HepG2 (cell line): ENCODE measurements at regions not wholly inside any gene's neighbourhood (a gene's known extent, or its start where the extent isn't known, plus 50 kb on each side); places are given as distances from the start of the nearest gene placed in this dataset.

Experiments used
- ATAC-seq: fragments of 200-7000 bp; cut with Tn5 transposase; 3 replicates; pipeline ENCODE4 v1.9.1; 2020; ENCODE audit warnings: mild to moderate bottlenecking, moderate library complexity
- BruUV-seq: library from RNA; stranded (reverse); fragments of 400-500 nt; replicated peaks from 2 replicates; lab custom pipeline; 2021; lab: Mats Ljungman, UMichigan
- CTCF ChIA-PET: fragments of 300-600 bp; formaldehyde crosslinking; extraction: SDS; loops from one replicate; lab custom pipeline; 2021; ENCODE audit warnings: low total read pairs, inconsistent platforms, low intra/inter-chr PET ratio; lab: Yijun Ruan, JAX
- POLR2A ChIA-PET: fragments of 350-600 bp; sonication (Branson Sonifier 250); formaldehyde crosslinking; loops from one replicate; lab custom pipeline; 2020; ENCODE audit warnings: antibody characterized with exemption, inconsistent platforms; lab: Yijun Ruan, JAX
- DNase-seq: peaks from one replicate; pipeline ENCODE4 v3.0.0-alpha.2; 2015; ENCODE audit warnings: low spot score
- FAIRE-seq: peaks from 3 replicates; lab custom pipeline; 2011; peaks lifted over from hg19 to GRCh38; lab: Jason Lieb, UNC
- H2AFZ ChIP-seq: one replicate; pipeline ENCODE4 v1.6.1; 2011; ENCODE audit warnings: low read length, inconsistent platforms
- H3K27ac ChIP-seq: fragments of 300-600 bp; 3 replicates; pipeline ENCODE4 v1.8.0; 2011; ENCODE audit warnings: mixed run types, mild to moderate bottlenecking, mixed read lengths, low read length, inconsistent platforms; ENCODE audit not compliant: insufficient read depth; ENCODE audit errors: extremely low read length
- H3K27me3 ChIP-seq, 2 experiments: fragments of 200-600 bp in 1 of 2; 2 replicates in 1 of 2; 3 replicates in 1 of 2; pipeline versions ENCODE4 v1.6.0 to v1.8.0; 2011; ENCODE audit warnings: low read length in 2 of 2, mild to moderate bottlenecking in 2 of 2, moderate library complexity in 2 of 2, inconsistent platforms in 1 of 2; ENCODE audit not compliant: insufficient read depth in 2 of 2, control insufficient read depth in 1 of 2
- H3K36me3 ChIP-seq, 2 experiments: fragments of 200-600 bp in 1 of 2; replicated peaks in 1 of 2; 2 replicates in 1 of 2; 3 replicates in 1 of 2; pipeline versions ENCODE4 v1.5.1 to v1.8.0; 2011; ENCODE audit warnings: low read length in 2 of 2, inconsistent platforms in 1 of 2; ENCODE audit not compliant: insufficient read depth in 2 of 2, control insufficient read depth in 1 of 2
- H3K4me1 ChIP-seq: 2 replicates; pipeline ENCODE4 v1.5.1; 2012; ENCODE audit warnings: low read length, inconsistent platforms; ENCODE audit not compliant: insufficient read depth
- H3K4me2 ChIP-seq: 2 replicates; pipeline ENCODE4 v1.6.0; 2011; ENCODE audit warnings: low read depth, low read length, inconsistent platforms
- H3K4me3 ChIP-seq, 3 experiments: fragments of 200-600 bp in 1 of 3; sonication (generic), shearing (Covaris generic) in 1 of 3; replicated peaks in 1 of 3; 2 replicates each; pipeline ENCODE4 v1.5.1; 2011 to 2016; ENCODE audit warnings: low read length in 3 of 3, inconsistent platforms in 2 of 3, low read depth in 2 of 3, mild to moderate bottlenecking in 2 of 3, control low read depth in 1 of 3, mixed read lengths in 1 of 3; ENCODE audit not compliant: insufficient read depth in 1 of 3
- H3K79me2 ChIP-seq: one replicate; pipeline ENCODE4 v1.6.1; 2011; ENCODE audit warnings: low read length, inconsistent platforms; ENCODE audit not compliant: insufficient read depth
- H3K9ac ChIP-seq: 2 replicates; pipeline ENCODE4 v1.6.0; 2011; ENCODE audit warnings: mild to moderate bottlenecking, low read depth, low read length, inconsistent platforms; ENCODE audit not compliant: insufficient read depth
- H3K9me3 ChIP-seq: 2 replicates; pipeline ENCODE4 v1.5.1; 2012; ENCODE audit warnings: mild to moderate bottlenecking, low read length
- H4K20me1 ChIP-seq: 2 replicates; pipeline ENCODE4 v1.6.0; 2011; ENCODE audit warnings: inconsistent platforms, mild to moderate bottlenecking, low read length, moderate library complexity; ENCODE audit not compliant: insufficient read depth
- BRF2 ChIP-seq: sonication (generic); formaldehyde crosslinking; IDR thresholded peaks from 2 replicates; pipeline ENCODE4 v1.8.1; 2022; ENCODE audit warnings: mild to moderate bottlenecking, missing genetic modification reagents
- CENPT ChIP-seq: sonication (generic); formaldehyde crosslinking; IDR thresholded peaks from 2 replicates; pipeline ENCODE4 v1.8.0; 2022; ENCODE audit warnings: low read depth, mild to moderate bottlenecking, moderate library complexity, missing genetic modification reagents
- DPF2 ChIP-seq: sonication (generic); formaldehyde crosslinking; IDR thresholded peaks from 2 replicates; pipeline ENCODE4 v1.4.0; 2020; ENCODE audit warnings: mild to moderate bottlenecking, low read depth, missing genetic modification reagents, borderline replicate concordance
- GATA4 ChIP-seq: sonication (generic); IDR thresholded peaks from 2 replicates; pipeline ENCODE4 v1.6.1; 2016; ENCODE audit warnings: antibody characterized with exemption, low read depth, borderline replicate concordance
- GRHL1 ChIP-seq: sonication (generic); formaldehyde crosslinking; conservative IDR thresholded peaks from 2 replicates; pipeline ENCODE4 v1.8.0; 2022; ENCODE audit warnings: missing genetic modification reagents
- JUND ChIP-seq: sonication (generic); formaldehyde crosslinking; IDR thresholded peaks from 2 replicates; pipeline ENCODE4 v1.8.0; 2022; ENCODE audit warnings: mild to moderate bottlenecking, missing genetic modification reagents
- NFKB2 ChIP-seq: sonication (generic); formaldehyde crosslinking; IDR thresholded peaks from 2 replicates; pipeline ENCODE4 v1.4.0; 2020; ENCODE audit warnings: missing genetic modification reagents, borderline replicate concordance
- PHF20 ChIP-seq: sonication (generic); formaldehyde crosslinking; IDR thresholded peaks from 2 replicates; pipeline ENCODE4 v1.5.0; 2020; ENCODE audit warnings: mild to moderate bottlenecking, missing genetic modification reagents
- RBFOX2 ChIP-seq: fragments of 200-400 bp; formaldehyde crosslinking; IDR thresholded peaks from 2 replicates; pipeline ENCODE4 v1.6.1; 2017; ENCODE audit warnings: low read depth, mild to moderate bottlenecking, low read length
- SATB2 ChIP-seq: sonication (generic); formaldehyde crosslinking; IDR thresholded peaks from 2 replicates; pipeline ENCODE4 v1.5.0; 2020; ENCODE audit warnings: missing genetic modification reagents
- SNAPC5 ChIP-seq: sonication (generic); formaldehyde crosslinking; IDR thresholded peaks from 2 replicates; pipeline ENCODE4 v1.8.1; 2023; ENCODE audit warnings: mild to moderate bottlenecking, missing genetic modification reagents, borderline replicate concordance
- ZNF446 ChIP-seq: sonication (generic); formaldehyde crosslinking; IDR thresholded peaks from 2 replicates; pipeline ENCODE4 v1.5.0; 2020; ENCODE audit warnings: mild to moderate bottlenecking, missing genetic modification reagents
- ZNF776 ChIP-seq: sonication (generic); formaldehyde crosslinking; IDR thresholded peaks from 2 replicates; pipeline ENCODE4 v1.4.0; 2020; ENCODE audit warnings: mild to moderate bottlenecking, missing genetic modification reagents
- in situ Hi-C: cut with HindIII; loops from 2 replicates; pipeline ENCODE4 v1.10.0; 2017; ENCODE audit warnings: low pct_unique_long_range_greater_than_20kb; ENCODE audit not compliant: extremely low pct_ligation_motif_present
- intact Hi-C: fragments of 100-400 bp; cut with micrococcal nuclease; formaldehyde crosslinking; loops from one replicate; pipeline ENCODE4 v1.10.0; 2022; ENCODE audit not compliant: unreplicated experiment
- TF ChIP-seq, protein P1 (sequence below): IDR thresholded peaks from 2 replicates; pipeline ENCODE4 v1.6.1; 2012; ENCODE audit warnings: inconsistent platforms

- TF ChIP-seq PHF20 (CRISPR knock-in tag) (no peak), SNAPC5 (no peak), ZNF776 (CRISPR knock-in tag) (no peak), BRF2 (CRISPR knock-in tag) (no peak), GATA4 (no peak), CENPT (no peak)
Measured at GRCh38 chr6:112591329-112591728, 244.2 kb downstream of the RFPL4B start (continued).

GRCh38 chr6:112592159-112592558, 245.0 kb downstream of the RFPL4B start:
- Histone ChIP-seq H3K9ac (no peak overlapping the region), H3K79me2 (no peaks in the 10 kb centered on the region), H3K4me1 (no peaks in the 10 kb centered on the region), H2AFZ (no peak overlapping the region), H3K27ac (no peak overlapping the region), H3K4me3 (no peak overlapping the region), H3K9me3 (peaks cover 23% of the 10 kb centered on the region), H3K4me2 (no peak overlapping the region), H3K27me3 (no peaks in the 10 kb centered on the region), H4K20me1 (no peaks in the 10 kb centered on the region), H3K36me3 (no peaks in the 10 kb centered on the region)
- ATAC-seq (no peak), FAIRE-seq (no peak), DNase-seq (no peak)
- no TSS peak for BruUV-seq
- ChIA-PET CTCF (no interaction called here), POLR2A (no interaction called here)
- intact Hi-C loops, result no loop called here
- in situ Hi-C loops, result no loop called here
- TF ChIP-seq, protein P1, sequence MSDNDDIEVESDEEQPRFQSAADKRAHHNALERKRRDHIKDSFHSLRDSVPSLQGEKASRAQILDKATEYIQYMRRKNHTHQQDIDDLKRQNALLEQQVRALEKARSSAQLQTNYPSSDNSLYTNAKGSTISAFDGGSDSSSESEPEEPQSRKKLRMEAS, result no peak
- TF ChIP-seq DPF2 (CRISPR knock-in tag) (no peak), GRHL1 (CRISPR knock-in tag) (no peak), SATB2 (CRISPR knock-in tag) (no peak), RBFOX2 (no peak), NFKB2 (CRISPR knock-in tag) (no peak), ZNF446 (CRISPR knock-in tag) (no peak), JUND (CRISPR knock-in tag) (no peak)
